AG04449 (cell line): ENCODE measurements at regions not wholly inside any gene's neighbourhood (a gene's known extent, or its start where the extent isn't known, plus 50 kb on each side); places are given as distances from the start of the nearest gene placed in this dataset.
"Not testable (repeated sequence)": the region's sequence is repeated elsewhere in the genome, so short reads cannot be mapped to it uniquely, and the experiment has no call there.

Experiments
- CTCF ChIA-PET: fragments of 350-600 bp; formaldehyde crosslinking; extraction: SDS; loops from one replicate; lab custom pipeline; 2021; ENCODE audit warnings: antibody characterized with exemption; lab: Yijun Ruan, JAX
- POLR2A ChIA-PET: fragments of 400-600, 350-600 bp; formaldehyde crosslinking; extraction: SDS; loops from one replicate; lab custom pipeline; 2020; ENCODE audit warnings: antibody characterized with exemption, inconsistent platforms; lab: Yijun Ruan, JAX
- DNase-seq: peaks from one replicate; pipeline ENCODE4 v3.0.0-alpha.2; 2010; ENCODE audit warnings: low read depth, low spot score
- H3K4me3 ChIP-seq: 2 replicates; pipeline ENCODE4 v1.5.1; 2011; ENCODE audit warnings: low read depth, mild to moderate bottlenecking, control low read depth, low read length
- TF ChIP-seq, protein P1 (sequence below): IDR thresholded peaks from one replicate; pipeline ENCODE4 v1.5.1; 2011; ENCODE audit warnings: mild to moderate bottlenecking, moderate library complexity, low read length, control low read depth, inconsistent platforms; ENCODE audit not compliant: insufficient read depth; ENCODE audit errors: missing control alignments

DNA sequence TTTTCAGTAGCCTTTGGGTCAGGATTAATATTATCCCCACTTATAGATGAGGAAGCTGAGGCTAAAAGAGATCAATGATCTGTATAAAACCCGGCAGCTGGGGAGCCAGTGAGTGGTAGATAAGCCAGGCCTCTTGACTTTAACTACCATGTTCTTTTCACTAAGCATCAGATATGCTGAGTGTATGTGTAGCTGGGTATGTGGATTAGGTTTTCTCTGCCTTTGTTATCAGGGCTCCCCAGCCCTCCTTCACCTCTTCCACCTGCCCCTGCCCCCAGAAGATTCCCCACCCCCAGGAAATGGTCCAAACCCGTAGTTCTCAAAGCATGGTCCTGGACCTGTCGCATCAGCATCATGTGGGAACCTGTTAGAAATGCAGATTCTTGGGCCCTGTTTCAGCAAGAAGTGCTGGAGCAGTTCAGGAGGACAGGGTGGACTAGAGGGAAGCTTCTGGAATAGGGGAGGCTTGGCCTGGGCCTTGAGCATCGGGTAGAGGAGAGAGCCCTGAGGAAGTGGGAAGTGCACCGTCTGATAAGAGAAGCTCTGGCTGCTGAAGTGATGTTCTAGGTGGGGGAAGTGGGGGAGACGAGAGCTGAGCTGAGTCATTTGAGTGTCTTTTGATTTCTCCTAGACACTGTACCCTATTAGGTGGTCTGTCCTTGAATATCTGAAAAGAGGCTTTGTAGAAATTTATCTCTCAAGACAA, 101.3 kb downstream of the HIF1AN start:
- no peak for DNase-seq
- H3K4me3 ChIP-seq, result no peak overlapping the region
- POLR2A ChIA-PET, result no interaction called here
- CTCF ChIA-PET, result interaction anchor here (0.8 to 1.1 kb wide), 3 partner anchors 9 to 242 kb away, joined by 3 read pairs; no protein-coding TSS in a partner anchor
- TF ChIP-seq, protein P1, sequence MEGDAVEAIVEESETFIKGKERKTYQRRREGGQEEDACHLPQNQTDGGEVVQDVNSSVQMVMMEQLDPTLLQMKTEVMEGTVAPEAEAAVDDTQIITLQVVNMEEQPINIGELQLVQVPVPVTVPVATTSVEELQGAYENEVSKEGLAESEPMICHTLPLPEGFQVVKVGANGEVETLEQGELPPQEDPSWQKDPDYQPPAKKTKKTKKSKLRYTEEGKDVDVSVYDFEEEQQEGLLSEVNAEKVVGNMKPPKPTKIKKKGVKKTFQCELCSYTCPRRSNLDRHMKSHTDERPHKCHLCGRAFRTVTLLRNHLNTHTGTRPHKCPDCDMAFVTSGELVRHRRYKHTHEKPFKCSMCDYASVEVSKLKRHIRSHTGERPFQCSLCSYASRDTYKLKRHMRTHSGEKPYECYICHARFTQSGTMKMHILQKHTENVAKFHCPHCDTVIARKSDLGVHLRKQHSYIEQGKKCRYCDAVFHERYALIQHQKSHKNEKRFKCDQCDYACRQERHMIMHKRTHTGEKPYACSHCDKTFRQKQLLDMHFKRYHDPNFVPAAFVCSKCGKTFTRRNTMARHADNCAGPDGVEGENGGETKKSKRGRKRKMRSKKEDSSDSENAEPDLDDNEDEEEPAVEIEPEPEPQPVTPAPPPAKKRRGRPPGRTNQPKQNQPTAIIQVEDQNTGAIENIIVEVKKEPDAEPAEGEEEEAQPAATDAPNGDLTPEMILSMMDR, result no peak

DNA sequence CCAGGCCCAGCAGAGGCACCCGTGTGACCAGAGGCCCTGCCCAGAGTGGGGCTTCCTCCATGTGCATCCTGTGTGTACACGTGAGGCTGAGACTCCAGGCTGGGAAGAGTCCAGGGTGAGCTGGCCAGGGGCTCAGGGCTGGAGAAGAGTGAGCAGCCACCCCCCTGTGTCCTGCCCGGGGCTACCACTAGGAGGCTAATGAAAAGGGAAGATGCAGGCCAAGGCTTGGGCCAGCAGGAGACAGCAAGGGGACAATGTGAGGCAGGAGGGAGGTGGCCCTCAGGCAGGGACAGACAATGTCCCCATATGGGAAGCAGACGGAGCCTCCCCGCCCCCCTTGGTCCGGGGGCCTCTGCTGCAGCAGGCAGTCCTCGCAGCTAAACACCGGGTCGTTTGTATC, 102.0 kb downstream of the HIF1AN start:
- ChIA-PET POLR2A (no interaction called here), CTCF (interaction anchor here (0.8 to 1.0 kb wide), 2 partner anchors 10 to 234 kb away, joined by 3 read pairs; no protein-coding TSS in a partner anchor)
- H3K4me3 ChIP-seq, result no peak overlapping the region
- DNase-seq, result no peak
- TF ChIP-seq, protein P1, result peak; percentile 48

DNA sequence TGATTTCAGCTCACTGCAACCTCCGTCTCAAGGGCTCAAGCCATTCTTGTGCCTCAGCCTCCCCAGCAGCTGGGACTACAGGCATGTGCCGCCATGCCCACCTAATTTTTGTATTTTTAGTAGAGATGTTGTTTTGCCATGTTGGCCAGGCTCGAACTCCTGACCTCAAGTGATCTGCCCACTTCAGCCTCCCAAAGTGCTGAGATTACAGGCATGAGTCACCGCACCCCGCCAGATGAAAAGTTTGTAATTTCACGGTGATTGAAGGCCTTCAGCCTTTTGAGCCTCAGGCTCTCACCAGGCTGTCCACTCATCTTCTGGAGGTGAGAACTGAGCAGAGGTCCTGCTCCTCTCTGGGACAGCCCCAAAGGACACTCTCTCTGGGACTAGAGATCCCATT, 103.2 kb downstream of the HIF1AN start:
- CTCF ChIA-PET, result not testable (repeated sequence)

DNA sequence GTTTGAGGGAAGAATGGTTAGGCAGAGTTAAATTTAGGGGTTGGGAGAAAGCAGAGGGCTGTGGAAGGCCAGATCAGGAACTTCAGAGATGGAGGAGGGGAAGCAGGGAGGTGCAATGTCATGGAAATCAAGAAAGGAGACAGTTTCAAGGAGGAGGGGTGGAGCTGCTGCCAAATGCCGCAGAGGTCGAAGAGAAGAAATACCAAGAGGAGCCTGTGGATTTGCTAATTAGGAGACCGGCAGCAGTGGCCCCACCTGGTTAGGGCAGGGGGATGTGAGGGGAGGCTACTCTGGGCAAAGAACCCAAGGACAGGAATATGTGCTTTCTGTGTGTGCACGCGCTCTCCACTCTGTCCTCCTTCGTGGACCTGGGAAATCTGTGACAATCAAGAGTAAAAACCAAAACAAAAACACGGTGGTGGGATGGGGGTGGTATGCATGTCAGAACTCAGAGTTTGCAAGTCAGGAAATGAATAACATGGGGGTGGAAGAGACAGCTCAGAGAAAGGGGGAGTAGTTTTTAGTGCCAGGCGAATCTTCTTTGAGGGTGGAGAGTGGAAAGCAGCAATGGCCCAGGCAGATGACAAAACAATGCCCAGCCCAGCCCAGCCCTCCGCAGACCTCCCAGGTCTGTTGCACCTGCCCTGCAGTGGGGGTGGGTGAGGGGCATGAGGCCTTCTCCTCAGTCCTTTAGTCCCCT, 102.9 kb upstream of the PAX2 start:
- ChIA-PET CTCF (interaction anchor here (1.0 kb wide), 1 partner anchor 236 kb away, joined by 5 read pairs; no protein-coding TSS in a partner anchor), POLR2A (no interaction called here)
- TF ChIP-seq, protein P1, result no peak
- no peak overlapping the region for H3K4me3 ChIP-seq
- DNase-seq, result no peak

More for the DNA sequence above, 103.2 kb downstream of the HIF1AN start:
- H3K4me3 ChIP-seq, POLR2A ChIA-PET, DNase-seq: not testable (repeated sequence)

DNA sequence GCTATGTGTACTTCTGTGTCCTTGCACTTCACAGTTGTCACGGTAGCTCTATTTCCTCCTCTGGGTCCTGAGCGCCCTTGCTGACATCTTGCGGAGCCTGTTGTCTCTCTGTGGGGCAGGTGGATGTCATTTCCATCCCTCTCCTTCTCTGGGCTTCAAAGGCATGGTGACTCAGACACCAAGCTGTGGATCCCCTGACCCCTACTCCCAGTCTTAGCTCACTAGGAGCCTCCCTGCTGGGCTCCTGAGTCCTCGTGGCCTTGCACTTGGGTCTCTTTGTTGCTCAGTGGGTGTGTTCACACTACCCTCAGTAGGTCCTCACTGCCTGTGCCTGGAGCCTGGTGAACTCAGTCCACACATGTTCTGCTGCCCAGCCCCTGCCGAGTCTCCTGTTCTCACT, 100.3 kb upstream of the PAX2 start:
- ChIA-PET POLR2A (no interaction called here), CTCF (no interaction called here)
- no peak overlapping the region for H3K4me3 ChIP-seq
- DNase-seq, result no peak
- TF ChIP-seq, protein P1, result no peak

DNA sequence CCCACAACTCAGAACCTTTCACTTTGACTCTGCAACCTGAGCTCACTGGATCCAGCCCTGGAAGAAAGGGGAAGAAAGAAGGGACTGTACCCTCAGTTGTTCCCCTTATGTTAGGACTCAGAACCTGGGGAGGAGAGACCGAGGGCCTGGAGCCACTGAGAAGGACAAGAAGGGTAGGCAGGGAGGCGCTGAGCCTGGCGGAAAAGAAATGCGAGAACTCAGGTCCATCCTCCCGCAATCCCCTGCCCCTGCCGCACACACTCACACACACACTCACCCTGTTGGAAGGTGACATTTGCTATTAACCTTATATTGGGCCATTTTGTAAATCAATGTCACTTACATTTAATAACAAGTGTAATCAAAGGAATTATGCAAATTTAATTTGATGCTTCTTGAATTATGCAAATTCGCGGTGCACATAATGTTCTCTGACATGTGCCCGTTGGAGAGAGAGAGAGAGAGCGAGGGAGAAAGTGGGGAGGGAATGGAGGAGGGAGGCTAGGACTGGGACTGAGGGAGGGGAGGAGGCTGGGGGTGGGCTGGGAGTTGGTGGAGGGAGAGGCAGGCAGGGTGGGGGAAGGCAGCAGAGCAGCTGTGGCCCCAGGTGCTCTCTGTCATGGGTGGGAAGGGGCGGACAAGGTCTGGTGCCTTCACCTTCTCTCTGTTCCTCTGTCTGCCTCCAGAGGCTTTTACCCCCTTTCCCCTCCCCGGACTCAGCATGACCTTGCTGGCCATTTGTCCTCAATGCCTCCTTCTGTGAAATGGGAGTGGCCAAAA, 99.6 kb upstream of the PAX2 start:
- TF ChIP-seq, protein P1, result no peak
- ChIA-PET CTCF (no interaction called here), POLR2A (no interaction called here)
- DNase-seq, result no peak
- H3K4me3 ChIP-seq, result no peak overlapping the region
